Upper lobe of left lung (tissue), 6 donors: ENCODE measurements at regions not wholly inside any gene's neighbourhood (a gene's known extent, or its start where the extent isn't known, plus 50 kb on each side); places are given as distances from the start of the nearest gene placed in this dataset.

ENCODE experiments used
- ATAC-seq, 2 donors: fragments of 200-7000 bp; cut with Tn5 transposase; one replicate each; pipeline ENCODE4 v1.9.1; 2022; ENCODE audit warnings: mild to moderate bottlenecking in 2 of 2, moderate library complexity in 2 of 2; ENCODE audit not compliant: low FRiP score in 2 of 2
- DNase-seq, 2 donors: peaks; one replicate each; pipeline ENCODE4 v3.0.0-alpha.2; 2019 to 2020
- H3K27ac ChIP-seq, 4 donors: fragments of 200-600 bp; sonication (generic); one replicate each; pipeline ENCODE4 v1.5.1; 2016 to 2019
- H3K27me3 ChIP-seq, 4 donors: fragments of 200-600 bp; sonication (generic); one replicate each; pipeline ENCODE4 v1.5.1; 2017 to 2019
- H3K36me3 ChIP-seq, 4 donors: fragments of 200-600 bp; sonication (generic); one replicate each; pipeline ENCODE4 v1.5.1; 2016 to 2019
- H3K4me1 ChIP-seq, 4 donors: fragments of 200-600 bp; sonication (generic); one replicate each; pipeline ENCODE4 v1.5.1; 2018 to 2019
- H3K4me3 ChIP-seq, 4 donors: fragments of 200-600 bp; sonication (generic); one replicate each; pipeline ENCODE4 v1.5.1; 2017 to 2019; ENCODE audit warnings: mild to moderate bottlenecking in 2 of 4, moderate library complexity in 1 of 4
- H3K9me3 ChIP-seq, 4 donors: fragments of 200-600 bp; sonication (generic); one replicate each; pipeline ENCODE4 v1.5.1; 2018 to 2019
- EP300 ChIP-seq, 4 donors: sonication (generic); formaldehyde crosslinking; IDR thresholded peaks; one replicate each; pipeline ENCODE4 v1.5.1; 2017; ENCODE audit warnings: antibody characterized with exemption in 4 of 4, control low read depth in 2 of 4
- POLR2A ChIP-seq, 4 donors: fragments of 450-650 bp; IDR thresholded peaks; one replicate each; pipeline ENCODE4 v1.5.1; 2016 to 2017; ENCODE audit warnings: antibody characterized with exemption in 4 of 4, mild to moderate bottlenecking in 2 of 4
- POLR2AphosphoS5 ChIP-seq, 2 donors: sonication (generic); formaldehyde crosslinking; IDR thresholded peaks; one replicate each; pipeline ENCODE4 v1.5.1; 2017; ENCODE audit warnings: antibody characterized with exemption in 2 of 2
- WGBS, 2 donors: methylation state at CpG; one replicate each; pipeline ENCODE4 v1.1.5; 2017 to 2018; 5-methylcytosine and 5-hydroxymethylcytosine counted together
- TF ChIP-seq, protein P1 (sequence below), 6 experiments: fragments of 450-650 bp in 4 of 6; fragments of 200-600 bp in 2 of 6; sonication (generic) in 2 of 6; IDR thresholded peaks; one replicate each; pipeline ENCODE4 v1.5.1; 2016 to 2019; ENCODE audit warnings: antibody characterized with exemption in 6 of 6
- donor health status: DM: no; HTN: no; CAD: no; lungs with moderate emphysema.
- donor health status: DM: no; HTN: yes; CAD: no; lungs with severe emphysema.

DNA sequence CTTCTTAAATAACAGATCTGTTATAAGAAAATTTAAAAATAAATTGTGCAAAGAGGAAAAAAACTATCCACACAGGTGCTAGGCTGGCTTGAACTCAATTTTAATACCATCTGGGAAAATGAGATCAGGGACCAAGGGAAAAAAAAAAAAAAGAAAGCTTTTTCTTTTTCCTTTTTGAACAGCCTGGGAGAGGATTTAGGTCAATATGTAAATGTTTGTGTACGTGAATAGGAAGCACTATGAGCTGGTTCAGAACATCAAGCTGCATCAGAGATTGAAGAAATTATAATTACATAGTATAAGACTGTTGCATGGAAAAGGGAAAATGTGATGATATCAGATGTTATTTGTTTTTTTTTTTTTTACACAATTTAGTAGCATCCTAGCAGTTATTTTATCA is 548.0 kb downstream of the ARL4A start:
- Histone ChIP-seq H3K27me3 (no peaks in the 10 kb centered on the region), H3K4me1 (no peaks in the 10 kb centered on the region), H3K4me3 (no peak overlapping the region), H3K36me3 (no peaks in the 10 kb centered on the region), H3K9me3 (no peaks in the 10 kb centered on the region), H3K27ac (no peak overlapping the region)
- DNase-seq: no peak
- WGBS, 2 donors: 73% methylated on average over 1 of the region's 1 CpG
- ATAC-seq: no peak
- TF ChIP-seq POLR2A (IDR thresholded peaks at IDR 0.05) (no peak), POLR2AphosphoS5 (IDR thresholded peaks at IDR 0.05) (no peak), EP300 (IDR thresholded peaks at IDR 0.05) (no peak)
- TF ChIP-seq, protein P1, sequence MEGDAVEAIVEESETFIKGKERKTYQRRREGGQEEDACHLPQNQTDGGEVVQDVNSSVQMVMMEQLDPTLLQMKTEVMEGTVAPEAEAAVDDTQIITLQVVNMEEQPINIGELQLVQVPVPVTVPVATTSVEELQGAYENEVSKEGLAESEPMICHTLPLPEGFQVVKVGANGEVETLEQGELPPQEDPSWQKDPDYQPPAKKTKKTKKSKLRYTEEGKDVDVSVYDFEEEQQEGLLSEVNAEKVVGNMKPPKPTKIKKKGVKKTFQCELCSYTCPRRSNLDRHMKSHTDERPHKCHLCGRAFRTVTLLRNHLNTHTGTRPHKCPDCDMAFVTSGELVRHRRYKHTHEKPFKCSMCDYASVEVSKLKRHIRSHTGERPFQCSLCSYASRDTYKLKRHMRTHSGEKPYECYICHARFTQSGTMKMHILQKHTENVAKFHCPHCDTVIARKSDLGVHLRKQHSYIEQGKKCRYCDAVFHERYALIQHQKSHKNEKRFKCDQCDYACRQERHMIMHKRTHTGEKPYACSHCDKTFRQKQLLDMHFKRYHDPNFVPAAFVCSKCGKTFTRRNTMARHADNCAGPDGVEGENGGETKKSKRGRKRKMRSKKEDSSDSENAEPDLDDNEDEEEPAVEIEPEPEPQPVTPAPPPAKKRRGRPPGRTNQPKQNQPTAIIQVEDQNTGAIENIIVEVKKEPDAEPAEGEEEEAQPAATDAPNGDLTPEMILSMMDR (IDR thresholded peaks at IDR 0.05): no peak

DNA sequence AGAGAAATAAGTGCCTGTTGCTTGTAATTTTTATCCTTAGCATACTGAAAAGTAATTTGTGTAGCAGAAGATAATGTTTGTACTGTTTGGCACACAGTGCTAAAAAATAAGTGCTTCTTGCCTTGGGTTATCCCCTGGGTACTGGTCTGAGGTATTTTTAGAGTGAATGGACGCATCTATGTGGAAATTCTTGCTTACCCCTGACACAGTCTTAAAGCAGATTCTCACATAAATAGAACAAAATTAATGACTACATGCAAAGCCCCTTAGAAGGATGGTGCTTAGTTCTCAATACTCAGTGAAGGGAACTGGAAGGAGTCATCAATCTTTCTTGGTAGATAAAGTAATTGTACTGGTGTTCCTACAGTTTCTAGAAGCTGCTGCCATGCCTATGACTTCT is 548.6 kb downstream of the ARL4A start:
- Histone ChIP-seq H3K27ac (no peak overlapping the region), H3K4me3 (no peak overlapping the region), H3K4me1 (no peaks in the 10 kb centered on the region), H3K27me3 (no peaks in the 10 kb centered on the region), H3K36me3 (no peaks in the 10 kb centered on the region), H3K9me3 (no peaks in the 10 kb centered on the region)
- DNase-seq: no peak
- TF ChIP-seq POLR2AphosphoS5 (IDR thresholded peaks at IDR 0.05) (no peak), POLR2A (IDR thresholded peaks at IDR 0.05) (no peak), EP300 (IDR thresholded peaks at IDR 0.05) (no peak)
- TF ChIP-seq, protein P1 (IDR thresholded peaks at IDR 0.05): no peak
- WGBS, 2 donors: 75 to 86% methylated on average over 1 of the region's 1 CpG
- no peak for ATAC-seq

DNA sequence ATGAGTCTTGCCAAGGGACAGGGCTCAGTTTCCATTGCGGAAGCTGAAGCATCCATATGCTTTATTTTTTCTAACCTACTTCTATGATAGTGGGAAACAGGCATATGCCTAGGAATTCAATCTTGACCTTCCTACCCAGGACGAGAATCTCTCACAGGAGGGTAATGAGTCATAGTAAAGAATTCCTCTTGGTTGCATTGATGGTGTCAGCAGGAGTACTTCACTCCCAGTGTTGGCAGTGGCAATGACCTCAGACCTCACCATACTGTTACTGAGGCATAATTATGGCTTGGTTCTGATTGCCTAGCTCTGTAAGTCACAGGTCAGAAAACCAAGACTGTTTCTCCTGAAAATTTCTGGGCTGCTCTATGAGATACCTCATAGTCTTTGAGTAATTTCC is 552.9 kb downstream of the ARL4A start:
- H3K27ac ChIP-seq: no peak overlapping the region
- H3K4me3 ChIP-seq: no peak overlapping the region
- no peaks in the 10 kb centered on the region for H3K9me3 ChIP-seq
- H3K36me3 ChIP-seq: no peaks in the 10 kb centered on the region
- H3K4me1 ChIP-seq: no peaks in the 10 kb centered on the region
- TF ChIP-seq POLR2AphosphoS5 (IDR thresholded peaks at IDR 0.05): no peak
- TF ChIP-seq, protein P1 (IDR thresholded peaks at IDR 0.05): no peak
- no peak for TF ChIP-seq EP300 (IDR thresholded peaks at IDR 0.05)
- no peak for TF ChIP-seq POLR2A (IDR thresholded peaks at IDR 0.05)
- no peaks in the 10 kb centered on the region for H3K27me3 ChIP-seq
- 61 to 64% methylated on average over 2 of the region's 2 CpGs for WGBS, 2 donors
- no peak for ATAC-seq
- DNase-seq: no peak

DNA sequence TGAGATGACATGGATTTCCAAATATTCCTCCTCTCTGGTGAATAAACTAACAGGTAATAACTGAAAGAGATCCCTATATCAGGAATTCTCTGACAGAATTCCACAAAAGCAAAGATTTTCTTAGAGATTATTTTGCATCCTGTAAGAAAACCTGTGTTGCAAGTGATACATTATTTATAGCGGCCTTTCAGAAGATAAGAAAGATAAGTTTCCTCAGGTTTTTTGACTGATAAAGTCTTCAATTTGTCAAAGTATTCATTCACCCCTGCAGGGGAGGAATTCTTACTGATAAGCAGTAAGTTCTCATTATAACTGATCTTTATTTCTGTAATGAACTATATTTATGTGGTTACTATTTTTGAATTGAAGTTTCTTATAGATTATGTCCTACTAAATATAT is 554.0 kb downstream of the ARL4A start:
- 65 to 83% methylated on average over 1 of the region's 1 CpG for WGBS, 2 donors
- TF ChIP-seq POLR2A (IDR thresholded peaks at IDR 0.05) (no peak), EP300 (IDR thresholded peaks at IDR 0.05) (no peak), POLR2AphosphoS5 (IDR thresholded peaks at IDR 0.05) (no peak)
- TF ChIP-seq, protein P1 (IDR thresholded peaks at IDR 0.05): no peak
- Histone ChIP-seq H3K4me1 (no peaks in the 10 kb centered on the region), H3K27me3 (no peaks in the 10 kb centered on the region), H3K27ac (no peak overlapping the region), H3K4me3 (no peak overlapping the region), H3K36me3 (no peaks in the 10 kb centered on the region), H3K9me3 (no peaks in the 10 kb centered on the region)
- DNase-seq: no peak
- ATAC-seq: no peak

DNA sequence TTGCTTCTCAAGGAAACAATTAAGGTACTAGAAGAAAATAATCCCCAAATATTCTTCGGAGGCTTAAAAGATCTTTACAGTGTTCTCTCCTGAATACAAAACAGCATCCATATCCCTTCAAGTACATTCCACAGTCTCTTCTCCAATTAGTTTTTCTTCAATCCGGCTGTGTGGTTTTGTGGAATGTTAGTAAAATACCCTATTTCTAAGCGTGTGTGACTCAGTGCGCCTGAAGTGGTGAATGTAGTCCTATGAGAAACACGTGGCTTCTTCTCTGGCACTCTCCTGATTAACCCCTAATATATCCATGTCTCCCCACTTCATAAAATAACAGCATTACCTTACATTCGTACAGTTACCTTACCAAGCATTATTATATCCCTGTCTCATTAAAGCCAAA is 570.2 kb downstream of the ARL4A start:
- Histone ChIP-seq H3K27ac (no peak overlapping the region), H3K36me3 (no peaks in the 10 kb centered on the region), H3K27me3 (no peaks in the 10 kb centered on the region), H3K9me3 (no peaks in the 10 kb centered on the region), H3K4me3 (no peak overlapping the region), H3K4me1 (no peaks in the 10 kb centered on the region)
- TF ChIP-seq POLR2A (IDR thresholded peaks at IDR 0.05) (no peak), EP300 (IDR thresholded peaks at IDR 0.05) (no peak), POLR2AphosphoS5 (IDR thresholded peaks at IDR 0.05) (no peak)
- TF ChIP-seq, protein P1 (IDR thresholded peaks at IDR 0.05): no peak
- DNase-seq (no peak), ATAC-seq (no peak)
- 81 to 82% methylated on average over 6 of the region's 6 CpGs for WGBS, 2 donors
